Hematopoietic multipotent progenitor cell treated with erythropoietin and hydrocortisone succinate and interleukin-3 and kit ligand, for 15 days (in vitro differentiated cells): ENCODE measurements at regions not wholly inside any gene's neighbourhood (a gene's known extent, or its start where the extent isn't known, plus 50 kb on each side); places are given as distances from the start of the nearest gene placed in this dataset.
"Not testable (repeated sequence)": the region's sequence is repeated elsewhere in the genome, so short reads cannot be mapped to it uniquely, and the experiment has no call there.

Experiments used
- DNase-seq: peaks from one replicate; pipeline ENCODE4 v3.0.0-alpha.2; 2015; ENCODE audit warnings: low spot score

DNA sequence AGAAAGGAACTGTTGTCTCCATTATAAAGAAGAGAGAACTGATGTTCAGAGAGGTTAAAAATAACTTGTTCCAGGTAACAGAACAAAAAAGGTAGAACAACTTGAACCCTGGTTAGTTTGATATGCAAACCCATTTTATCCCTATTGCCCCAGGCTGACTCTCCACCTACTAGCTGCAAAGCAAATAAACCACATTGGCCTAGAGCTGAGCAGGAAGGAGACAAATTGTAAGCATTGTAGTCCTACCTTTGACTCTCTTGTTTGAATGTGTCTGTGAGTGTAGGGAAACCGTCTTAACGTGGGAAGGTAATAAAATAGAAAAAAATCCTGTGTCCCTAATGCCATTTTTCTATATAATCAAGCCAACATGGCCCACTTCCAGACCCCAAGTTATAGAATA lies 126.4 kb downstream of the CCER1 start:
- no peak for DNase-seq

DNA sequence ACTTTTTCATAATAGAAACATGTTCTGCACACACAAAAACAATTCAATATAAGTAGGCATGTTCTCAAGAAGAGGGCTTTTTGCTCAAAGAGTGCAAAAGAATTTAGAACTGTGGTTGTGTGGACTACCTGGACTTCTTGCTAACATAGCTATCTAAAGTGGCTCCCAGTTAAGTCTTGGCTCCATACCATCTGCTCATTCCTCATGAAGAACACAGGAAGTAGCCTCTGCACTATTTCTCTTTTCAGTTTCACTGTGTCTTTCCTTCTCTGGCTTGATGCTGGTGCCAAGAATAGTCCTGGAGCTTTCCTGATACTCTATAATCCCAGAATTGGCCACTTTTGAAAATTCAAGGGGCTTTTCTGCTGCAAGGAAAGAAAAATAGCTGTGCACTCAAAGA lies 127.4 kb downstream of the CCER1 start:
- DNase-seq, result no peak

DNA sequence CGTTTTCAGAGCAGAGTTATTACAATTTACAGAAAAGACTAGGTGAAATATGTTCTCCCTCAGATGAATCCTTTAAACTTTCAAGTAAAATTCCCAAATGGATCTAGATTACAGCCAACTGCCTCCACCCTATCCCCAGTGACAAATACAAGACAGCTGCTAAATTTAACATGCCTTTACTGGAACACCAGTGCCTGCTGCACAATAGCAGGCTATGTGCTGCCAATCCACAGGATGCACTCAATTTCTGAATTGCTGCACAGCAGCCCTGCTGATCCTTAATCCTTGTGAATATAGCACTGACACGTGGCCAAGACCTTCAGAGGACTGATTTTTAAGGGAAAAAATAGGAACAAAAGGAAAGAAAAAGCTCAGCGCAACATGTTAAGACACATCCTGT lies 128.9 kb downstream of the CCER1 start:
- DNase-seq, result no peak

DNA sequence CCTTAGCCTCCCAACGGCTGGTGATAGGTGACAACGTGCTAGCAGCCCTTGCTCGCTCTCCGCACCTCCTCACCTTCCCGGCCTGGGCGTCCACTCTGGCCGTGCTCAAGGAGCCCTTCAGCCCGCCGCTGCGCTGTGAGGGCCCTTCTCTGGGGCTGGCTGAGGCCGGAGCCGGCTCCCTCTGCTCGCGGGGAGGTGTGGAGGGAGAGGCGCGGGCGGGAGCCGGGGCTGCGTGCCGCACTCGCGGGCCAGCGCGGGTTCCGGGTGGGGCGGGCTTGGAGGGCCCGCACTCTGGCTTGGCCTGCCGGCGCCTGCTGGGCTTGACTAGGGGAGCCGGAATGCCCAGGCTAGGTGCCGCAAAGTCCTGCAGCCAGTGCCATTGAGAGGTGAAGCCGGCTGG lies 131.1 kb downstream of the CCER1 start:
- DNase-seq, result no peak

DNA sequence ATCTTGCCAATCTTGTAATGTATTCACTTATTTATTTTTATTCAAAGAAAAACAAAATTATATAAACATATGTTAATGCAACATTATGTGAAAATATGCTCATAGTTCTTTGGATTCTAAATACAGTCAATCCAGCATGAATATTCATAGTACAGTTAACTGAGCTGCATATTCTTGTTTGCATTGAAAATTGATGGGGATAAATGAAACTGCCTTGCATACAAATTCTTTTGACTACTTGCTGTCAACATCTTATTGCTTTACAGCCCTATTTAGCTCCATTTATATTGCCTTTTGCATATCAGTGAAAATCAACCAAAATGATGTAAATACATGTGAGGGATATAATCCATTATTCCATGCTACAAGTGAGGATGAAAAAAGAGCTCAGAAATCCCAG lies 135.3 kb downstream of the CCER1 start:
- DNase-seq, result no peak

DNA sequence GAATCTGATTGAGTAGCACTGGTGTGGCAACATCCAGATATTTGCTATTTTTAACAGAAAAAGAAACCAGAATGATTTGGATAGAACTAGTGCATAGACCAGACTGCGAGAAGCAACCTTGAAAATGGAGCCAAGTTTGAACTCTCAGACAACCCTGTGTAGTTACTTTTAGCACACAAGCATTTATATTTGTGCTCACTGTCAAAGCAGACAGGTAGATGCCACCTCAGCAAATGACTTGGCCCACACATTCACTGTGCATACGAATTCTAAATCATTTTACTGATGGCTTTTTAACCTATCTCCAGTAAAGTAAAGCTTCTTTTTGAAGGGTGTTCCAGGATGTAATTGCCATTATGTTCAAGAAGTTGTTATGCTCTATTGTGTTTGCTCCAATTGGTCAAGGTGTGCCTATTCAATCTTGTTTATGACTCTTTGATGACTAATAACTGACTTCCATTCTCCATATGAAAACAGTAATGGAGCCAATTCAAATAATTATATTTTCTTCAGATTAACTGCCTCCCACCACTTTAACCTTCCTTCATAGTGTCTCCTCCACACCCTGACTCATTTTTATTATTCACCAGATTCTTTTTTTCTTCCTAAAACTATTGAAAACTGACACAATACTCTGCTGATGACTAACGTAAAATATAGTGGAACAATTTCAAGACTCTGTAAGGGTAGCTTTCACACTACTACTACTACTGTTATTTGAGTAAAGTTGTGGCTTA lies 138.5 kb downstream of the CCER1 start:
- no peak for DNase-seq

DNA sequence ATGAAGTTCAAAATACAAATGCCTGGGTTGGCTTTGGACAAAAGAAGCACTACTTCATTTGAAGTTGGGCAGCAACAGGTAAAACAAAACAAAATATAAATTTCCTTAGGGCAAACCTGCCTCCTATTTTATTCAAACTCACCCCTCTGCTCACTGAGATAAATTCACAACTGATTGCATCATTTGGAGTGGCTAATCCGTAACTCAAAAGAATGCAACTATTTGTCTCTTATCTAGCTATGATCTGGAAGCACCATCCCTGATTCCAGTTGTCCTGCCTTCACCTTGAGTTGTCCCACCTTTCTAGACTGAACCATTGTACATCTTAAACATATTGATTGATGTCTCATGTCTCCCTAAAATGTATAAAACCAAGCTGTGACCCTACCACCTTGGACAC lies 145.0 kb downstream of the CCER1 start:
- DNase-seq, result no peak

DNA sequence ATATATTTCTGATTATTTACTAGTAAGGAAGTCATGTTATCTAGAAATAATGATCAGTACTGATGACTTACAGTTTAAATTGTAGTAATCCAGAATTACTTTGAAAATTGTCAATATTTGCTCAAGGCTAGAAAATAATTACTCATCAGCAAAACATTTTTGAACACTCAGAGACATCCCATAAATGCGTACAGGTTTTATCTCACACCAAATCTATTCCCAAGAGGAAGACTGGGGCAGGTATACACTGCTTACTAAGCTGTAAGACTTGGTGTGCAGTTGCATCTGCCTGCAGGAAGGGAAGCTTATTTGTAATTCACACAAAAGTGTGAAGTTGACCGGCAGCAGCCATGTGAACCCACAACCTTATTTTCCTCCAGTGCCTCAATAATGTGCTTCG lies 146.4 kb downstream of the CCER1 start:
- DNase-seq, result no peak

DNA sequence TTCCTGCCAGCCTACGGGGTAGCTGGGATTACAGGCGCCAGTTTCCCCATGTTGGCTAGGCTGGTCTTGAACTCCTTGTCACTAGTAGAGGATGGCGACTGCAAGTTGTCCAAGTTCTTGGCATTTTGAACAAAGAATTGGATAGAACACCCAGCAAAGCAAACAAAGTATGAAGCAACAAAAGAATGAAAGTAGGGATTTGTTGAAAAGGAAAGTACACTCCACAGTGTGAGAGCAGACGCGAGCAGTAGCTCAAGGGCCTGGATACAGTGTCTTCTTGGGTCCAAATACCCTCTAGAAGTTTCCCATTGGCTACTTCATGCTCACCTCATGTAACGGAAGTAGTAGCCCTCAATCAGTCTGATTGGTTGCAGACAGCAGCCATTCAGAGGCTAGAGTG lies 152.2 kb downstream of the CCER1 start:
- no peak for DNase-seq

DNA sequence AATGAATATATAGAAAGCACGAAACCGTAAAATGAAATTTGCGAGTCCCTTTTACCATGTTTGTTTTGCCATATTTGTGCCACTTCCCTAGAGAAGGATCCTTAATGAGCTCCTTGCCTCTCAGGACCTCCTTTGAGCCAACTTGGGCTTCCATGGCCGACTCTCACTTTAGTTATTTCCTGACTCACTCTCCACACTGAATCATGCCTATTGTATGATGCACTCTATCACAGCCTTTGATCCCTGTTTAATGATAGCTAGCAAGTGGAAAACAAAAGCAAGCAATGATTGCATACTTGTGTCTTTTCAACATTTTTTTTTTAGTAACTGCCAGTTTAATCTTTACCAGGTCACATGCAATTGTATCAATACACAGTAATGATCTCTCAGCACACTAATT lies 153.2 kb downstream of the CCER1 start:
- no peak for DNase-seq

DNA sequence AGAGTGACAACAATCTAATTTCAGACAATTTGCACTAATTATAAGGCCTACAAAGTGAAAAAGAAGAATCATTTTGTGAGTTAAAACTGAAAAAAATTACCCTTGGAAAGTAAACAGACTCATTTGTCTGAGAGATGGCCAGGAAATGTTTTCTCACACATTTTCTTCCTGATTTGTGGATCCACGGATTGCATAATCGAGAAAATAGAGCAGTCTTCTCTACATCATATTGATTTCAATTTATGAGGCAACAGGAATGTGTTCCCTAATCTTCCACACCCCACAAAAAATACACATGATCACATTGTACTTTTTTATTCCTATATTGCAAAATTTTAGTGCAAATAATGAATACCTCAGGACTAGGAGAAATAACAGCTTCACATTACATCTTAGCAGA lies 160.8 kb downstream of the CCER1 start:
- no peak for DNase-seq

DNA sequence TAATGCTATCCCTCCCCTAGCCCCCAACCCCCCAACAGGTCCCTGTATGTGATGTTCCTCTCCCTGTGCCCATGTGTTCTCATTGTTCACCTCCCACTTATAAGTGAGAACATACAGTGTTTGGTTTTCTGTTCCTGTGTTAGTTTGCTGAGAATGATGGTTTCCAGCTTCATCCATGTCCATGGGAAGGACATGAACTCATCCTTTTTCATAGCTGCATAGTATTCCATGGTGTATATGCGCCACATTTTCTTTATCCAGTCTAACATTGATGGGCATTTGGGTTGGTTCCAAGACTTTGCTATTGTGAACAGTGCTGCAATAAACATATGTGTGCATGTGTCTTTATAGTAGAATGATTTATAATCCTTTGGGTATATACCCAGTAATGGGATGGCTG lies 162.3 kb downstream of the CCER1 start:
- DNase-seq, result not testable (repeated sequence)

DNA sequence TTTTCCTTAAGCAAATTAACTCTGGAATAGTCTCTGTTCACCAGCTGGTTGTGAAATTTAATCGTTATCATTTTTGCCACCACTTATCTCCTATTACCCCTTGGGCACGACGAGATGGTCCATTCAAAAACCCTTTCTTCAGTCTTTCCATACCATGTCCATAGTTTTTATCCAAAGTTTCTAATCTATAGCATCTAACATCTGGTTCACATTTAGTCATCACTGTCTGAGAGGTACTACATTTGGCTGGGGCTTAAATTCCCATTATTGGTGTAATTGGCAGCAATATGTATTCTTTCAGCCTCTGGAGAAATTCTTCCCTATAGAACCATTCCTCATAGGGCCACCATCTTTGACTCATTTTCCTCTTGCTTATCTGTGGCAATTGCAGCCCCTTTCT lies 163.5 kb downstream of the CCER1 start:
- DNase-seq, result no peak

DNA sequence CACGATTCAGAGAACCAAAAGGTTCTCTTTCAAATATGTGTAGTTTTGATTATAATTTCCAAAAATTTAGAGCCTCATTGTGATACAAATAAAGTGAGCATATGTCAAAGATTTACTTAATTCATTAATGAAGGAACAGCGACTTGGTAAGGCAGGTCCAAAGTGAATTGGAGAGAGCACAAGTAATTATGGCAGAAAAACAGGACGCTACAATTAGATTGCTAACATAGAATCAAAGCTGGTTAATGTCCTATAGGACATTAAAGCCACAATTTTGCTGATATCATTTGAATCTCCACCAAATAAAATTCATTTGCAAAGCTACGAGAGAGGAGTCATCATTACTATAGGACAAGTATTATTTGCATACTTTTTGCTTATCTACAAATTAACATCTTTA lies 164.2 kb downstream of the CCER1 start:
- DNase-seq, result no peak

DNA sequence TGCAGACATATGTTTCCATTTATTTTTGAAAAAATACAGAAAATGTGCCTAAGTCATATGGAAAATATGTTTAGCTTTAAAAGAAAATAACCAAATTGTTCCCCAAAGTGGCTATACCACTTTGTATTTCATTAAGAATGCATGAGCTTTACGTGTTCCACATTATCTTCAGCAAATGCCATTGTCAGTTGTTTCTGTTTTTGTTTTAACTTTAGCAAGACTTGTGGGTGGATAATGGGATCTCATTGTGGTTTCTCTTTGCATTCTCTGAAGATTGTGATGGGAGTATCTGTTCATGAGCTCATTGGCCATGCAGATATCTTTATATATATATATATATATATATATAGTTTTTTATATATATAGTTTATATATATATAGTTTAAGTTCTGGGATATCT lies 181.5 kb downstream of the CCER1 start:
- DNase-seq, result no peak

DNA sequence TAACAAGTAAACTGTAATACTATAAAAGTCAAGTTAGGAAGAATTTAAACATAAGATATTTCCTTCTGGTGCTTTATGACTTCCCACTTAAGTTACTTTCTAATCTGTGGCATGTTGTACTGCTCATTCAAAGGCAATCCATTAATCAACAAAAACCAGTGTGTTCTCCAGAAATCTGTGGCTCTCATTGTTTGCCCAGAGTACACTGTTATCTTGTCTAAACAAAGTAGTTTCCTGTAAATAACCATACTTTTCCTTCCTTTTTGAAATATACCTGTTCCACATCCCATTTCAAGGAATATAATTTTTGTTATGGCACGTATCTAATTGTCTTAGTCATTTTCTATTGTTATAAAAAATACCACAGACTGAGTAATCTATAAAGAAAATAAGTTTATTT lies 184.1 kb downstream of the CCER1 start:
- no peak for DNase-seq

DNA sequence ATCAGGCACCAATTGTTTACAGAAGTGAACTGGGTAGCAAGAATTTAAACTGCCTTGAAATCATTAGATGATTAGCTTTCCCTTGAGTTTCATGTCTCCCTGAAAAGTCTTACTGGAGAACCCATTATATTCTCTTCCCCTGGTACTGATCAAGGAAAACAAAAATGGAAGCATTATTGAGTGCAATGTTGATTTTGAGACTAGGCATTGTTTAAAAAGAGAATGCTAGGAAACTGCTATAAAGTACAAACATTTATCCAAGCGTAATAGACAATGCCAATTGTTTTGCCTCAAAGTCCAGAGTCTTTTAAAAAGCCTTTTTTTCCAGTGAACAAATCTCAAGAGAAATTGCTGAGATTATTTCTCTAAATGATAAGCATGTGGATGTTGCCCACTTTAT lies 197.0 kb downstream of the CCER1 start:
- DNase-seq, result no peak

DNA sequence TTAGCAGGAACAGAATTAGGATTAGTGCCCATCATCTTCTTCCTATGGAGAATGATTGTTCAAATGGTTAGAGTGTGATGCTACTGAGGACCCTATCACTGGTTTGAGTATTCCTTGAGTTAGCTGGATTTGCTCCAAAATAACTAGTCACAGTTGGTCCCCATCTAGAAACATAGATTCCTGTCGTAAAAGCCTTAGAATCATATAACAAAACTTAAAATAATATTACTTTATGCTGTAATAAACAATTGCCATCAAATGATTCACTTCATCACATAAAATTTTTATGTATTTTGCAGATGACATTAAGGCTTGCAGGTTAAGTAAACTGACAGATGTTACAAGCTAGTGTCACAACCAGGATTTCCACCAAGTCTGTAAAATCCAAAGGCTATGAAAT lies 209.8 kb downstream of the CCER1 start:
- DNase-seq, result no peak

DNA sequence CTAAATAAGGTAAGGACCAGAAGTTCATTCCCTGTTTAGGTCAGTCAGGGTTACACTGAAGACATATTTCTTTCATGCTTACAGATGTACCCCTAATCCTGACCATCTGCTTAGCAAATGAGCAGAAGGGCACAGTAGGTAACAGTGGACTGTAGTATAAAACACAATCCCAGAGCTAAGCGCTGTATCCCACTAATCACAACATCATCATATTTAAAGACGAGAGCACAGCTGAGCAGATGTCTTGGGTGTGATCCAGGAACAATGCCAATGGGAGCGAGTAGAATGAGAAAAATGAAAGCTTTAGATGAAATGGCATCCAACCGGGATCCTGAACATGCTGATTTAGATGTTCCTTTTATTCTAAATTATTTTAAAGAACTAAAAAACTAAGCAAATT lies 213.4 kb downstream of the CCER1 start:
- DNase-seq, result no peak

DNA sequence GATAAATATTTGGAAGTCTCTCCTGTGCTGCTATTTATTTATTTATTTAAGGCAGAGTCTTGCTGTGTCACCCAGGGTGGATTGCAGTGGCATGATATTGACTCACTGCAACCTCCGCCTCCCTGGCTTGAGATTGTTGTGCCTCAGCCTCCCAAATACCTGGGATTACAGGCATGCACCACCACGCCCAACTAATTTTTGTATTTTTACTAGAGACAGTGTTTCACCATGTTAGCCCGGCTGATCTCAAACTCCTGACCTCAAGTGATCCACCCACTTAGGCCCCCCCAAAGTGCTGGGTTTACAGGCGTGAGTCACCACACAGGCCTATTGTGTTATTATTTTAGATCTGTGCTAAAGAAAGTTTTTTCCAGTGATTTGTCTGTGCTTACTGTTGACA lies 225.2 kb downstream of the CCER1 start:
- no peak for DNase-seq

DNA sequence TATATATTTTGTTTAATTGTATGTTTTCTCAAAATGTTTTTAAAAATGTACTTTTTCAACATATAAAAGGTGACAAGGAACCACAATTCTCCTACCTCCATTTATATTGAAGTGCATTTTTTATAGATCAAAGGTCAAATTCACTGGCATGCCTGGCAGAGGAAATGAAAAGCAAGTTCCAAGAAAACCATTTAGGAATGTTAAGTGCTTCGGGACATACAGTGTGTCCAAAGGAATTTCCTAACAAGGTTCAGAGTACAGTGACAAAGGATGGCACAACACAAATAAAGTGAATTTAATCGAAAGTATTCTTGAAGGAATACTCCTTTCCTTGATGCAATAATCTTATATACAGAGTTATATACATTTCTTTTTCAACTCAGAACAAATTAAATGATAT lies 242.3 kb downstream of the CCER1 start:
- no peak for DNase-seq

DNA sequence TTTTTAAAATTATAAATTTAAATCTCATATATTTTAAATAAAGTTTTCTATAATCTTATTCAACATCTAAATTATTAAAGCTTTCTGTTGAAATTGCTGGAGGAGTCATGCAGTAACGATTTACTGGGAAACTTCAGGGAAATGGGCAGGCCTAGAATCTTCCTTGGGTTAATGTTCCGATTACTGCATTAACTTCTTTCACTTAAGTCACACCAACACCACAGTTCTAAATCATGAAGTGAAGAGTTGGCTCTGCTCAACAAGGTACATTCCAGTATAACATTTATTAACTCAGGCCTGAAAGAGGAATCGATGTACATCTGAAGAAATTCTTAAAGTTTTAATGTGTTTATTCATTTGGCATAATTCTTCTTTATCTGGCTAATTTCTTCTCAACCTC lies 244.3 kb downstream of the CCER1 start:
- no peak for DNase-seq

DNA sequence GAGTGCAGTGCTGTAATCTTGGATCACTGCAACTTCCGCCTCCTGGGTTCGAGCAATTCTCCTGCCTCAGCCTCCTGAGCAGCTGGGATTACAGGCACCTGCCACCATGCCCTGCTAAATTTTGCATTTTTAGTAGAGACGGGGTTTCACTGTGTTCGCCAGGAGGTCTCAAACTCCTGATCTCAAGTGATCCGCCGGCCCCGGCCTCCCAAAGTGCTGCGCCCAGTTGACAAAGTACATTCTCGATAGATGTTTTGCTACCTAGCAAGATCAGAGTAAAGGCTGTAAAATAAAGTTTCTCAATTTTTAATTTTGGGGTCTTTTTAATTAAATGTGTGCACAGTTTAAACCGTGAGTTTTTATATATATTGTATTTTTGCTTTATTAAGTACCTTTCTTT lies 248.9 kb downstream of the CCER1 start:
- DNase-seq, result no peak

DNA sequence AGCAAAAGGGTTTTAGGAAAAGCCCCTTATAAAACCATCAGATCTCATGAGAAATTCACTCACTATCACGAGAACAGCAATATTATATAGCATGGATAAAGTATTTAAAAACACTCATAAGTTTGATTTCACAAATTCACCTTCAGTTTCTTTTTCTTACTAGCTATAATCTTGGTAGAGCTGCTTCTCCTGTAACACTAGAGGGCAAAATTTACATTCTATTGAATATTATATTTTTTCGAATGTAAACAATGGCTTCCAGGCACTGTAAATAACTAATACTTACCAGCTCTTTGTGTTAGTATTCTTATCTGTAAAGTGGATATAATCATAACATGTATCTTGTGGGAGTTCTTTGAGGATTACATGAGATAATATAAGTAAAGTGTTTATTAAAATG lies 259.6 kb downstream of the CCER1 start:
- no peak for DNase-seq

DNA sequence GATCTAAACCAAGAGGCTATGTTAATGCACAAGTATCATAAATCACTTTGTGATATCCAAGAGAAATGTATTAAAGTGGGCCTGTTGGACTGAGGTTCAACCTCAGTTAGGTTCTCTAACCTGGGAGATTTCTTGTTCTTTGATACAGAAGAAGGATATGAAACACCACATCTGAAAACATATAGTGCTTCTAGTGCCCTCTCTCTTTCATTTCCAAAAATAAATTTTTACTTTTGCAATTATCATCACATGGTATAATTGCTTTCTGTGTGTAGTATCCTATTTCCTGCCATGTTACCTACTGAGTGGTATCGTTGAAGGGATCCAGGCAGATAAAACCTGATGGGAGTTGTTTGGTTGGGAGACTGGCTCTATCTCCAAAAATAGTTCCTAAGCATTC lies 264.9 kb downstream of the CCER1 start:
- no peak for DNase-seq
